Natural killer cell (primary cell): ENCODE measurements at regions not wholly inside any gene's neighbourhood (a gene's known extent, or its start where the extent isn't known, plus 50 kb on each side); places are given as distances from the start of the nearest gene placed in this dataset.

Experiments used
- ATAC-seq, 3 donors: fragments of 150-1000 bp in 2 of 3; fragments of 200-7000 bp in 1 of 3; cut with Tn5 transposase; 1 replicate in 1 of 3; 2 replicates in 2 of 3; pipeline ENCODE4 v1.10.0; 2021; ENCODE audit warnings: mild to moderate bottlenecking in 2 of 3, moderate library complexity in 2 of 3
- DNase-seq, 2 donors: peaks; one replicate each; pipeline versions ENCODE4 v3.0.0 to v3.0.0-alpha.2; 2013 to 2021; ENCODE audit warnings: mixed read lengths in 1 of 2
- H3K27ac ChIP-seq: one replicate; pipeline ENCODE4 v1.5.1; 2013; ENCODE audit warnings: mild to moderate bottlenecking, low read length
- H3K27me3 ChIP-seq: one replicate; pipeline ENCODE4 v1.6.1; 2013; ENCODE audit warnings: low read length; ENCODE audit not compliant: control insufficient read depth, insufficient read depth
- H3K36me3 ChIP-seq: one replicate; pipeline ENCODE4 v1.6.1; 2013; ENCODE audit warnings: low read length; ENCODE audit not compliant: control insufficient read depth, insufficient read depth
- H3K4me1 ChIP-seq: one replicate; pipeline ENCODE4 v1.6.1; 2013; ENCODE audit warnings: low read length; ENCODE audit not compliant: control insufficient read depth, insufficient read depth
- H3K4me3 ChIP-seq: one replicate; pipeline ENCODE4 v1.5.1; 2013; ENCODE audit warnings: low read length
- H3K9me3 ChIP-seq: one replicate; pipeline ENCODE4 v1.6.1; 2013; ENCODE audit warnings: low read length; ENCODE audit not compliant: control insufficient read depth, insufficient read depth
- H3K27ac Mint-ChIP-seq, 2 donors: one replicate each; pipeline ENCODE4 v1.8.0; 2022; ENCODE audit warnings: mild to moderate bottlenecking in 2 of 2, mixed read lengths in 2 of 2, moderate library complexity in 1 of 2
- H3K27me3 Mint-ChIP-seq, 2 donors: one replicate each; pipeline ENCODE4 v1.8.0; 2022; ENCODE audit warnings: low read depth in 2 of 2, mixed read lengths in 2 of 2
- H3K36me3 Mint-ChIP-seq: one replicate; pipeline ENCODE4 v1.8.0; 2022; ENCODE audit warnings: mixed read lengths
- H3K4me1 Mint-ChIP-seq, 2 donors: one replicate each; pipeline ENCODE4 v1.8.0; 2022; ENCODE audit warnings: mixed read lengths in 2 of 2
- H3K4me3 Mint-ChIP-seq: one replicate; pipeline ENCODE4 v1.8.0; 2022; ENCODE audit warnings: mild to moderate bottlenecking, moderate library complexity, mixed read lengths
- H3K9me3 Mint-ChIP-seq, 2 donors: one replicate each; pipeline ENCODE4 v1.8.0; 2022; ENCODE audit warnings: mixed read lengths in 2 of 2
- CTCF ChIP-seq: fragments of 200-600 bp; IDR thresholded peaks from one replicate; pipeline ENCODE4 v1.8.0; 2022; ENCODE audit warnings: antibody characterized with exemption
- WGBS: methylation state at CpG from one replicate; pipeline ENCODE4 v1.1.7; 2013; ENCODE audit warnings: missing lambda C conversion rate; ENCODE audit not compliant: insufficient coverage; 5-methylcytosine and 5-hydroxymethylcytosine counted together
- intact Hi-C: fragments of 100-400 bp; cut with micrococcal nuclease; formaldehyde crosslinking; loops from one replicate; pipeline ENCODE4 v1.14.2; 2022

- no peak for TF ChIP-seq CTCF
- Histone ChIP-seq H3K9me3 (peaks cover 4% of the 10 kb centered on the region), H3K27me3 (no peaks in the 10 kb centered on the region), H3K36me3 (no peaks in the 10 kb centered on the region), H3K27ac (no peak overlapping the region), H3K4me1 (no peaks in the 10 kb centered on the region), H3K4me3 (no peak overlapping the region)
- Mint-ChIP-seq H3K27me3 (no peaks in the 10 kb centered on the region), H3K27ac (no peak overlapping the region), H3K4me1 (no peaks in the 10 kb centered on the region), H3K9me3 (peaks cover 7 to 15% of the 10 kb centered on the region in 2 donors), H3K4me3 (no peak overlapping the region), H3K36me3 (no peaks in the 10 kb centered on the region)
- 78% methylated on average over 4 of the region's 5 CpGs for WGBS
- intact Hi-C loops: no loop called here
- ATAC-seq: no peak
- DNase-seq: no peak
These were observed 1425.7 kb upstream of the SLC10A2 start for GRCh38 chr13:104491916-104492315.

GRCh38 chr13:104487006-104487405 lies 1420.8 kb upstream of the SLC10A2 start:
- H3K27ac Mint-ChIP-seq: no peak overlapping the region
- no peak for ATAC-seq
- no peak overlapping the region for H3K4me3 Mint-ChIP-seq

GRCh38 chr13:104485571-104485970 lies 1419.4 kb upstream of the SLC10A2 start:
- Mint-ChIP-seq H3K27ac (no peak overlapping the region), H3K4me3 (no peak overlapping the region), H3K36me3 (no peaks in the 10 kb centered on the region), H3K4me1 (no peaks in the 10 kb centered on the region), H3K9me3 (peaks cover 4 to 8% of the 10 kb centered on the region in 2 donors), H3K27me3 (no peaks in the 10 kb centered on the region)
- DNase-seq: no peak
- no peaks in the 10 kb centered on the region for H3K27me3 ChIP-seq
- H3K27ac ChIP-seq: no peak overlapping the region
- no peak overlapping the region for H3K4me3 ChIP-seq
- H3K36me3 ChIP-seq: no peaks in the 10 kb centered on the region
- ATAC-seq: no peak
- 38% methylated on average over 1 of the region's 1 CpG for WGBS
- no peak for TF ChIP-seq CTCF
- H3K9me3 ChIP-seq: peaks cover 5% of the 10 kb centered on the region
- H3K4me1 ChIP-seq: no peaks in the 10 kb centered on the region
- intact Hi-C loops: no loop called here

More at GRCh38 chr13:104487006-104487405, 1420.8 kb upstream of the SLC10A2 start:
- Histone ChIP-seq H3K9me3 (peaks cover 5% of the 10 kb centered on the region), H3K36me3 (no peaks in the 10 kb centered on the region), H3K27me3 (no peaks in the 10 kb centered on the region), H3K4me3 (no peak overlapping the region), H3K27ac (no peak overlapping the region), H3K4me1 (no peaks in the 10 kb centered on the region)
- H3K9me3 Mint-ChIP-seq: peaks cover 4 to 9% of the 10 kb centered on the region in 2 donors
- TF ChIP-seq CTCF: no peak
- DNase-seq: no peak
- no peaks in the 10 kb centered on the region for H3K36me3 Mint-ChIP-seq
- 92% methylated on average over 1 of the region's 1 CpG for WGBS
- H3K4me1 Mint-ChIP-seq: no peaks in the 10 kb centered on the region
- H3K27me3 Mint-ChIP-seq: no peaks in the 10 kb centered on the region
- intact Hi-C loops: no loop called here

- H3K27me3 ChIP-seq: no peaks in the 10 kb centered on the region
- Mint-ChIP-seq H3K36me3 (no peaks in the 10 kb centered on the region), H3K4me1 (no peaks in the 10 kb centered on the region), H3K4me3 (no peak overlapping the region), H3K9me3 (peaks cover 8 to 13% of the 10 kb centered on the region in 2 donors), H3K27ac (no peak overlapping the region), H3K27me3 (no peaks in the 10 kb centered on the region)
- DNase-seq (no peak), ATAC-seq (no peak)
- H3K4me1 ChIP-seq: no peaks in the 10 kb centered on the region
- 94% methylated on average over 9 of the region's 10 CpGs for WGBS
- no peak overlapping the region for H3K4me3 ChIP-seq
- no peak for TF ChIP-seq CTCF
- intact Hi-C loops: no loop called here
- no peak overlapping the region for H3K27ac ChIP-seq
- no peaks in the 10 kb centered on the region for H3K36me3 ChIP-seq
- H3K9me3 ChIP-seq: peaks cover 5% of the 10 kb centered on the region
These were observed 1417.4 kb upstream of the SLC10A2 start for GRCh38 chr13:104483631-104484030.
